NCI-H524 (cell line): ENCODE measurements at regions not wholly inside any gene's neighbourhood (a gene's known extent, or its start where the extent isn't known, plus 50 kb on each side); places are given as distances from the start of the nearest gene placed in this dataset.
"Not testable (repeated sequence)": the region's sequence is repeated elsewhere in the genome, so short reads cannot be mapped to it uniquely, and the experiment has no call there.

Experiments
- DNase-seq, 2 experiments: peaks; one replicate each; lab custom pipeline; 2025; lab: John Stamatoyannopoulos, UW

GRCh38 chr14:80055667-80056496 is 155.4 kb downstream of the DIO2 start:
- DNase-seq, result peak; percentile 71 to 75

DNA sequence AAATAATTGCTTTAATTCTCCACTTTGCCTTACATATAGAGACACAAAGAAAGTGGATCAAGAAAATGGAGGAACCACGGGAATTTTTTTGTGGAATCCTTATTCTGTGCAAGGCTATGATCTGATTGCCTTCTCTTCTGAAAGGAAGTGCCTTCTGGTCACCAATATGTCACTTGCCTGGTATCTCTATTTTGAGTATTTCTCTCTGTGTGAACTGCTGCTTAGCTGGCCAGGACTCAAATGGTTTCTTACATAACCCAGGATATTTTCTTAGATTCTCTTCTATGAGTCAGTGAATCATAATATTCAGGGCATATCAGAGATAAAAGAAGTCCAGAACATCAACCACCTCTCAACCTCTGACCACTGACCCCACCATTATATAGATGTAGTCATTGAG is 156.1 kb downstream of the DIO2 start:
- DNase-seq, result no peak

DNA sequence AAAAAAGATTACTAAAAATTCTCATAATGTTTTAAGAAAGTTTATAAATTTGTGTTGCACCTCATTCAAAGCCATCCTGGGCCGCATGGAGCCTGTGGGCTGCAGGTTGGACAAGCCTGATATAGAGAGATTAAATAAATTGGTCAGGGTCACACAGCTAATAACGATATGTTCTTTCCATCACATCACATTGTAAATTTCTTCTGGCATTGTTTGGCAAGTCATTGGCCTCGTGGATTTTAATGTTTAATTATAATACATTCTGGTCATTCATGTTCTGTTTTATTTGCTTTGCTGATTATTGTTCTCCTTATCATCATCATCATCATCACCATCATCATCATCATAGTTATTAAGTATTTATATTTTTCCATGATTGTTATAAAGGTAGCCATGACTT is 157.3 kb downstream of the DIO2 start:
- DNase-seq, result no peak

DNA sequence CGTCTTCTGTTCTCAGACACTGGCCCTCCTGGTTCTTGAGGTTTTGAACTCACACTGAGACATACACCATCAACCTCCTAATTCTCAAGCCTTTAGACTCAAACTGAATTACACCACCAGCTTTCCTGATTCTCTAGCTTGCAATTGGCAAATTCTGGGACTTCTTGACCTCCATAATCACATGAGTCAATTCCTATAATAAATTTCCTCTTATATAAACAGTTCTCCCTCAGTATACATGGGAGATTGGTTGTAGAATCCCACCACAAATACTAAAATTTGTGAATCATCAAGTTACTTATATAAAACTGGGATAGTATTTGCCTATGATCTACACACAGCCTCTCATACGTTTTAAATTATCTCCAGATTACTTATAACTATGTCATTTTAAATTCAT is 162.2 kb downstream of the DIO2 start:
- no peak for DNase-seq

- peak; percentile 83 to 91 for DNase-seq
Observed at GRCh38 chr14:80047761-80048160, 163.5 kb downstream of the DIO2 start.

DNA sequence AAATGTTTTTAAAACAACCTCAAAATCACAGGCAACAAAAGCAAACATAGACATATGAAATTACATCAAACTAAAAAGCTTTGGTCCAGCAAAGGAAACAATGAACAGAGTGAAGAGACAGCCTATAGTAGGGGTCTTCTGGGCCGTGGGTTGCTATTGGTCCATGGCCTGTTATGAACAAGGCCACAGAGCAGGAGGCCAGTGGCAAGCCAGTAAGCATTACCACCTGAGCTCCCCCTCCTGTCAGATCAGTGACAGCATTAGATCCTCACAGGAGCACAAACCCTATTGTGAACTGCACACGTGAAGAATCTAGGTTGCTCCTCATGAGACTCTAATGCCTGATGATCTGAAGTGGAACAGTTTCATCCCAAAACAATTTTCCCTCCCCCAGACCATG is 174.0 kb downstream of the DIO2 start:
- DNase-seq, result peak in 1 of 2 experiments; percentile 45

GRCh38 chr14:80024417-80024816 is 186.9 kb downstream of the DIO2 start:
- DNase-seq, result no peak

GRCh38 chr14:80018476-80018875 is 192.8 kb downstream of the DIO2 start:
- not testable (repeated sequence) for DNase-seq

DNA sequence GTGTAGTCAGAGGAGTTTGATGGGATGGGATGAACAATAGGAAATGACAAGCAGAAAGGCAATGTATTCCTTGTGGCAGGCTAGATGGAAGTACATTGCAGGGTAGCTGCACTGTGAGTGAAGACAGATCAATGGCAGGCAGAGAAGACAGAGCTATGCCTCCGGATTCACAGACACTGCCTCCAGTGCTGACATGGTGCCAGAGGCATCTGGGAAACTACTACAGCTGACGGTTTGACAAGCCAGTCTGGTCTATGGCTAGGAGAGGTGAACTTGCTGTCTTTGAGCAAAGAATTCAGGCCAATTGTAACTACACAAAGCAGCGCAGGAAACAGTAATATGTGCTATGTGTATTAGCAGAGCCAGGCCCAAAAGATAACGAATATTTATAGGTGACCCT is 193.5 kb downstream of the DIO2 start:
- DNase-seq, result no peak

DNA sequence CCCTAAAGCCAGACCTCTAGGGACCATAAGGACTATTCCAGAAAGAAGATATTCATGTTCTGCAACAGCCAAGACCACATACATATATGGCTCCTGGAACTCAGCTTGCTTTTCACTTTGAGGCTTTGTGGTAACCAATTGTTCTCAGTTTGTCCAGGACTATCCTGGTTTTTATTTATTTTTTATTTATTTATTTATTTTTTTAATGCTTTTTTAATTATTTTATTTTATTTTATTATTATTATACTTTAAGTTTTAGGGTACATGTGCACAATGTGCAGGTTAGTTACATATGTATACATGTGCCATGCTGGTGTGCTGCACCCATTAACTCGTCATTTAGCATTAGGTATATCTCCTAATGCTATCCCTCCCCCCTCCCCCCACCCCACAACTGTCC is 201.1 kb downstream of the DIO2 start:
- not testable (repeated sequence) for DNase-seq

GRCh38 chr14:80005561-80005960 is 205.7 kb downstream of the DIO2 start:
- DNase-seq, result no peak

DNA sequence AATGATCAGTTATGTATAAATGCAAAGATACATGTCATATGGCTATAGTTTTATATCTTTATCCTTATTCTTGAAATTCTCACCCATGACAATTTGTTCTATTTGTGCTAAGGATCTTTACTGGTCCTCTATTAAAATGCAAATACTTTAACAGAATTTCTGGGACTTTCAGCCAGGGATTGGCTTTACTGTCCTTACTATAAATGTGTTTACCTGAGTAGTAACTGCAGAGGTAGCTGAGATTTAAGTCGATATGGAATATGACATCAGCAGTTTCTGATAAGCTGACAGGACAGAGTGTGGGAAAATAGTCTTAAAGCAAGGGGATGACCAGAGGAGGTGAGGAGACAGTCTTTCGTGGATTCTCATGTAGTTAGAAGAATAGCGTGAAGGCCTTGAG is 206.4 kb downstream of the DIO2 start:
- no peak for DNase-seq

- DNase-seq, result no peak
Observed at GRCh38 chr14:80003138-80003537, 208.2 kb downstream of the DIO2 start.

DNA sequence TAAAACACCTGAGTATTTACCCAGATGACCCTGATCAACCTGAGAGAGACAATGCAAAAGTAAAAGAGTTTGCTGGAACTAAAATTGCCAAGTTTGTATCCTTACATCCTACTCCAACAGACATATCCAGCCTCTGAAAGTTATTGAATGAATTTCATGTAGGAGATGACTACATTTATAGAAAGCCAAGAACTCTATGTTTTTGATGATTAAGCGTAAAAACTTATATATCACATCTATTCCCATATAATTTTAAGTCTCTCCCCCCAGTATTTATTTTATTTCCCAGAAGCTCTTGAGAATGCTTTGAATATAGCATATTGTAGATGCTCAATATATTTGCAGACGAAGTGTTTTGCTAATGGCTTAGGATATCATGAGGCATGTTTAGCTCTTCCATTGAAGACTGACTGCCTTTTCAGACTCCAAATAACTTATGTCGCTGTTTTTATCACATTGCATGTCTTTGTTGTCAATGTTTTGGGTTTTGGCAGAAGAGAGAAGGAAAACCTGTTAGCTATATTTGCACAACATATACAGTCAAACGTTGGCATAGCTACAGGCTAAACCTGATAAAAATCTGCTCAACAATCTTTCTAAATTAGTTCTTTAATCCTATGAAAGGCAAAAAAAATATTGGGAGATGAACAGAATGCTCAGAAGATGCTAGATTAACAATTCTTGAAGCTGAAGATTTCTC is 213.6 kb downstream of the DIO2 start:
- no peak for DNase-seq

GRCh38 chr14:79992407-79993198 is 218.7 kb downstream of the DIO2 start:
- DNase-seq, result no peak

DNA sequence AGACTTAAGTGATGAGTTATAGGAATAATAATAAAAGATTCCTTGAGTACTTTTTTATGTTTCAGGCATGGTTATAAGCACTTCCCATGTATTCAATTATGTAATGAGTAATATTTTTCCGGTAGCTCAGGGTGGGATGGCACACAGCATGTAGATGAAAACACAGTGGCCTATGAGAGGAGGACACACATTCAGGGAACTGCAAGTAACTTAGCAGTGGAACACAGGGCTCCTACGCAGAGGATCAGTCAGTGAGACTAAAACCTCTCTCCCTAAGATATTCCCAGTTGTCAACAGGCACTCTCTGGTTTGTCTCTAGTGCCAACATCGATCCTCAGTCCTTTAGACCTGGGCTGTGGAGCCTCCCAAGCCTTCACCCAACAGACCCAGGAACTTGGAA is 219.4 kb downstream of the DIO2 start:
- no peak for DNase-seq

DNA sequence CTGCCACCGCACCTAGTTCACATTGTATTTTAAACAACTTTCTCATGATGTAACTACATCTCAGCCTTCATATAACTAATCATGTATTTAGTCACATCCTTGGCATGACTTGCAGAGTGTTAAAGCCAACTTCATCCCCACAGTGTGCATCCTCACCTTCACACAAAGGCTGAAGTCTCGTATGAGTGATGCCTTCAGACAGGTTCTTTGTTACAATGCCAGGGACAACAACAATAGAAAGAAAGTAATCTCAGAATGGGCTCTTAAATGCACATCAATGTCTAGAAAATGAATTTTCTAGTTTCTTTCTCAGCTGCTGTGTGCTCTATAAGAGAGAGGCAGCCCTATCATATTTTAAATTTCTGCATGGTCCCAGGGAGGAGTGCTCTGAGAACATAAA is 221.3 kb downstream of the DIO2 start:
- DNase-seq, result no peak

DNA sequence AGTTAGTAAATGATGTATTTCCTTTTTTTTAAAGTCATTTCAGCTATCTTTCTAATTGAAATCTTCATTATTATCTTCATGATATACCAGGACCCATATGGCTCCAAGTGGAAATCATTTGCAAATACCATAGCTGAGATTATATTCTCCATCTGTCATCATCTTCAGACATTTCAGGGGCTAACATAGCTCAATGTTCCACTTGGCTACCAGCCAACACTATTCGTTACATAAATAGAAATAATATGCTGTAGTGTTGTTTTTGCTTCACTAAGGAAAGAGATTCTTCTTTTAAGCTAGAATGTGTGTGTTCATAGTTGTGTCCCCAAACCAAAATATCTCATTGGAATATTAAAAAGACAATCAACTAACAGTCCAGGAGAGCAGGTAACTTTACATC is 225.1 kb downstream of the DIO2 start:
- peak; percentile 84 to 97 for DNase-seq

GRCh38 chr14:79972230-79972629 is 239.1 kb downstream of the DIO2 start:
- no peak for DNase-seq

- no peak for DNase-seq
Observed at GRCh38 chr14:79971330-79971729, 240.0 kb downstream of the DIO2 start.

- DNase-seq, result no peak
Observed at GRCh38 chr14:79967453-79967852, 243.9 kb downstream of the DIO2 start.

- no peak for DNase-seq
Observed at GRCh38 chr14:79967001-79967400, 244.3 kb downstream of the DIO2 start.

DNA sequence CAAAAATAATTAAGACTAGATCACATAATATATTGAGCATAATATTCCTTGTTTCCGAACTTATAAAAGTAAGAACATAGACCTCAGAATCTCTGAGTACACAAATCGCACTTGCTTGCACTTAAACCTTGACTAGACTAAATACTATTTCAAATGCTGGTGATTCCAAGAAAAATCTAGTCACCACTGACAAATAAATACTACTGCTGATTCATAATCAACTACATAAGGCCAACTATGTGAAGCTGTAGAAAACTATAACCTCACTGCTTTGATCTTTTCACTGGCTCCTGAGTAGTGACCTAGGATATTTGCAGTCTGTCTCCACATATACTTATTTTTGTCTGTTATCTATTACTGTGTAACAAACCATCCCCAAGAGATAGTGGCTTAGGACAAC is 245.4 kb downstream of the DIO2 start:
- DNase-seq, result no peak
